Tibial nerve (tissue), 4 donors: ENCODE measurements at regions not wholly inside any gene's neighbourhood (a gene's known extent, or its start where the extent isn't known, plus 50 kb on each side); places are given as distances from the start of the nearest gene placed in this dataset.

Experiments
- DNase-seq, 2 donors: peaks; one replicate each; pipeline ENCODE4 v3.0.0-alpha.2; 2019; ENCODE audit warnings: low spot score in 2 of 2
- H3K27ac ChIP-seq, 4 donors: fragments of 200-600 bp; sonication (generic) in 3 of 4; one replicate each; pipeline ENCODE4 v1.5.1; 2017 to 2019; ENCODE audit warnings: mild to moderate bottlenecking in 1 of 4
- H3K27me3 ChIP-seq, 2 donors: fragments of 200-600 bp; sonication (generic) in 1 of 2; one replicate each; pipeline versions ENCODE4 v1.5.1 to v1.6.0; 2017 to 2019
- H3K36me3 ChIP-seq, 3 donors: fragments of 200-600 bp; sonication (generic); one replicate each; pipeline ENCODE4 v1.5.1; 2018 to 2019
- H3K4me1 ChIP-seq, 4 donors: fragments of 200-600 bp; sonication (generic) in 3 of 4; one replicate each; pipeline ENCODE4 v1.5.1; 2017 to 2019
- H3K4me3 ChIP-seq, 4 donors: fragments of 200-600 bp; sonication (generic) in 3 of 4; one replicate each; pipeline ENCODE4 v1.5.1; 2017 to 2019; ENCODE audit warnings: mild to moderate bottlenecking in 1 of 4, moderate library complexity in 1 of 4
- H3K9me3 ChIP-seq, 4 donors: fragments of 200-600 bp; sonication (generic) in 3 of 4; one replicate each; pipeline ENCODE4 v1.5.1; 2017 to 2019
- CTCF ChIP-seq, 5 experiments: fragments of 200-600 bp in 3 of 5; fragments of 450-650 bp in 2 of 5; sonication (generic) in 3 of 5; IDR thresholded peaks; one replicate each; pipeline ENCODE4 v1.5.1; 2016 to 2019; ENCODE audit warnings: antibody characterized with exemption in 5 of 5, mild to moderate bottlenecking in 3 of 5, moderate library complexity in 2 of 5
- EP300 ChIP-seq, 2 donors: sonication (generic); formaldehyde crosslinking; IDR thresholded peaks; one replicate each; pipeline ENCODE4 v1.6.1; 2017; ENCODE audit warnings: antibody characterized with exemption in 2 of 2, mild to moderate bottlenecking in 1 of 2
- POLR2A ChIP-seq, 2 donors: fragments of 450-650 bp; IDR thresholded peaks; one replicate each; pipeline ENCODE4 v1.6.1; 2017; ENCODE audit warnings: antibody characterized with exemption in 2 of 2, mild to moderate bottlenecking in 2 of 2, moderate library complexity in 2 of 2
- WGBS, 2 donors: methylation state at CpG; one replicate each; pipeline ENCODE4 v1.1.5; 2018; 5-methylcytosine and 5-hydroxymethylcytosine counted together

- Histone ChIP-seq H3K36me3 (no peaks in the 10 kb centered on the region), H3K27ac (no peak overlapping the region), H3K4me1 (no peaks in the 10 kb centered on the region), H3K4me3 (no peak overlapping the region), H3K9me3 (no peaks in the 10 kb centered on the region), H3K27me3 (peaks cover 0 to 7% of the 10 kb centered on the region in 2 donors)
- WGBS, 2 donors: 59 to 66% methylated on average over 4 of the region's 4 CpGs
- TF ChIP-seq POLR2A (IDR thresholded peaks at IDR 0.05): no peak
- no peak for TF ChIP-seq CTCF (IDR thresholded peaks at IDR 0.05)
- no peak for TF ChIP-seq EP300 (IDR thresholded peaks at IDR 0.05)
- DNase-seq: no peak
These were observed 133.2 kb downstream of the ANXA2 start for GRCh38 chr15:60264566-60264965.

GRCh38 chr15:60265057-60265456 lies 132.7 kb downstream of the ANXA2 start:
- no peak overlapping the region for H3K4me3 ChIP-seq
- H3K27me3 ChIP-seq: peaks cover 0 to 7% of the 10 kb centered on the region in 2 donors
- H3K4me1 ChIP-seq: no peaks in the 10 kb centered on the region
- H3K9me3 ChIP-seq: no peaks in the 10 kb centered on the region
- DNase-seq: no peak
- no peak for TF ChIP-seq POLR2A (IDR thresholded peaks at IDR 0.05)
- no peak for TF ChIP-seq EP300 (IDR thresholded peaks at IDR 0.05)
- TF ChIP-seq CTCF (IDR thresholded peaks at IDR 0.05): no peak
- no peak overlapping the region for H3K27ac ChIP-seq
- no peaks in the 10 kb centered on the region for H3K36me3 ChIP-seq

- H3K27me3 ChIP-seq: peaks cover 0 to 4% of the 10 kb centered on the region in 2 donors
- no peak overlapping the region for H3K27ac ChIP-seq
- no peak overlapping the region for H3K4me3 ChIP-seq
- peaks cover 0 to 26% (median 3%) of the 10 kb centered on the region in 4 donors for H3K9me3 ChIP-seq
- H3K36me3 ChIP-seq: no peaks in the 10 kb centered on the region
- DNase-seq: no peak
- 77 to 83% methylated on average over 2 of the region's 2 CpGs for WGBS, 2 donors
- H3K4me1 ChIP-seq: no peaks in the 10 kb centered on the region
- TF ChIP-seq EP300 (IDR thresholded peaks at IDR 0.05) (no peak), CTCF (IDR thresholded peaks at IDR 0.05) (no peak), POLR2A (IDR thresholded peaks at IDR 0.05) (no peak)
These were observed 125.2 kb downstream of the ANXA2 start for GRCh38 chr15:60272623-60273022.

- TF ChIP-seq EP300 (IDR thresholded peaks at IDR 0.05) (no peak), CTCF (IDR thresholded peaks at IDR 0.05) (no peak), POLR2A (IDR thresholded peaks at IDR 0.05) (no peak)
- WGBS, 2 donors: 89% methylated on average over 3 of the region's 3 CpGs
- H3K4me3 ChIP-seq: no peak overlapping the region
- no peaks in the 10 kb centered on the region for H3K36me3 ChIP-seq
- peaks cover 0 to 3% of the 10 kb centered on the region in 2 donors for H3K27me3 ChIP-seq
- no peaks in the 10 kb centered on the region for H3K4me1 ChIP-seq
- no peak for DNase-seq
- H3K27ac ChIP-seq: no peak overlapping the region
- H3K9me3 ChIP-seq: peaks cover 0 to 25% (median 3%) of the 10 kb centered on the region in 4 donors
These were observed 122.2 kb downstream of the ANXA2 start for GRCh38 chr15:60275624-60276023.

GRCh38 chr15:60278879-60279278 lies 118.9 kb downstream of the ANXA2 start:
- TF ChIP-seq CTCF (IDR thresholded peaks at IDR 0.05) (no peak), POLR2A (IDR thresholded peaks at IDR 0.05) (no peak)
- Histone ChIP-seq H3K27ac (no peak overlapping the region), H3K27me3 (peaks cover 0 to 3% of the 10 kb centered on the region in 2 donors), H3K36me3 (no peaks in the 10 kb centered on the region), H3K4me1 (no peaks in the 10 kb centered on the region), H3K4me3 (no peak overlapping the region), H3K9me3 (peaks cover 0 to 18% (median 2%) of the 10 kb centered on the region in 4 donors)
- DNase-seq: no peak
- WGBS, 2 donors: 71 to 75% methylated on average over 6 of the region's 6 CpGs
